ENCODE measurements at regions not wholly inside any gene's neighbourhood (a gene's known extent, or its start where the extent isn't known, plus 50 kb on each side); places are given as distances from the start of the nearest gene placed in this dataset.

DNA sequence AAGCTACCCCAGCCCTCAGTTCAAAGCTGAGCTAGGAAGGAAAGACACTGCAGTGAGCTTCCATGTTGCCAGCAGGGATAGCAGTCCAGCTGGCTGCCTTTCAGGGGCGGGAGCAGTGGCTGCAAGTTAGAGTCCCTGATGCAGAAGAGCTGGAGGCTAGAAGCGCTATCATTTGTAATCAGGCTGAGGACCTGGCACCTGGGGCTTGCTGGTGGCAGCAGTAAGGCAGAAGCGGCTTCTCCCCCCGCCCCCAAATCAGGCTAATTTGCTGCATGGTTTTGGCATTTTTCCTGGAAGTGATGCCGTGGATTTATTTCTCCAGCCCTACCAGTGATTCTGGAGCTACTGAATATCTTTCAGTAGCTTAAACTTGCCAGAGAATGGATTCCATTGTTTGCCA lies 203.3 kb downstream of the CLCN4 start:
- DNase-seq (ENCODE audit: low read depth) = no peak
- no peak overlapping the region for H3K4me3 ChIP-seq (ENCODE audit: low read depth, low read length)
- TF ChIP-seq, protein P1, sequence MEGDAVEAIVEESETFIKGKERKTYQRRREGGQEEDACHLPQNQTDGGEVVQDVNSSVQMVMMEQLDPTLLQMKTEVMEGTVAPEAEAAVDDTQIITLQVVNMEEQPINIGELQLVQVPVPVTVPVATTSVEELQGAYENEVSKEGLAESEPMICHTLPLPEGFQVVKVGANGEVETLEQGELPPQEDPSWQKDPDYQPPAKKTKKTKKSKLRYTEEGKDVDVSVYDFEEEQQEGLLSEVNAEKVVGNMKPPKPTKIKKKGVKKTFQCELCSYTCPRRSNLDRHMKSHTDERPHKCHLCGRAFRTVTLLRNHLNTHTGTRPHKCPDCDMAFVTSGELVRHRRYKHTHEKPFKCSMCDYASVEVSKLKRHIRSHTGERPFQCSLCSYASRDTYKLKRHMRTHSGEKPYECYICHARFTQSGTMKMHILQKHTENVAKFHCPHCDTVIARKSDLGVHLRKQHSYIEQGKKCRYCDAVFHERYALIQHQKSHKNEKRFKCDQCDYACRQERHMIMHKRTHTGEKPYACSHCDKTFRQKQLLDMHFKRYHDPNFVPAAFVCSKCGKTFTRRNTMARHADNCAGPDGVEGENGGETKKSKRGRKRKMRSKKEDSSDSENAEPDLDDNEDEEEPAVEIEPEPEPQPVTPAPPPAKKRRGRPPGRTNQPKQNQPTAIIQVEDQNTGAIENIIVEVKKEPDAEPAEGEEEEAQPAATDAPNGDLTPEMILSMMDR (IDR thresholded peaks at IDR 0.05; ENCODE audit: control insufficient read depth, extremely low read depth, insufficient read depth) = no peak

DNA sequence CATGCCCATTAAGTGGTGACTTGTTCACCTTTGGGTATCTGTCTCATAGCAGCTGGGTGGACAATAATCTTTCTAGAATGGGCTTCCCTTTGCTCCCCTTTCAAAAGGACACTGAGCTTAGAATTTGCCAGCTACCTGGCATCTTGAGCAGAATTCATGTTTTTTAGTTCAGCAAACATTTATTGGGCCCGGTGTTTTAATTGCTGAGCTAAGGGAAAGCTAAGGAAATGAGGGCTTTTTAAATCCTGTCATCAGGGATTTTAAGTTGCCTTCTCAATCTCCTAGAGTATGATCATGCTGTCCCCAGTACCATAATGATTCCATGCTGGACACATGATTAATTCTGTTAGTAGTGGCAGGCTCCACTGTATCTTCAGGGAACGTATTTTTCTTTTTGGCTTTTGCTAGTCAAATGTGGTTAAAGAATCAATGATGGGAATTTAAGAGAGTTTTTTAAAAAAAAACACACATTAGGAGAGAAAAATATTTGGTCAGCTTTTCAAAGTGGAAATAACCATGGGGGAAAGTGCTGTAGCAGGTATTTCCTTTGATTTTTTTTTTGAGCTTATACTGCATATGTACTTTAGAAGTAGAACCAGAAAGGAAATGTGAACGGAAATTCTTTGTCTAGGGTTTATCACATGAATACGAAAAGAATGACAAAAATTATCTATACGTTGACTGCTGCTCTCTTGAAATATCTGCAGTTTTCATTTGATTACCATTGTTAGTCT lies 208.9 kb downstream of the CLCN4 start:
- TF ChIP-seq, protein P1 (IDR thresholded peaks at IDR 0.05; ENCODE audit: control insufficient read depth, extremely low read depth, insufficient read depth) = no peak
- no peak overlapping the region for H3K4me3 ChIP-seq (ENCODE audit: low read depth, low read length)
- DNase-seq (ENCODE audit: low read depth) = no peak

DNA sequence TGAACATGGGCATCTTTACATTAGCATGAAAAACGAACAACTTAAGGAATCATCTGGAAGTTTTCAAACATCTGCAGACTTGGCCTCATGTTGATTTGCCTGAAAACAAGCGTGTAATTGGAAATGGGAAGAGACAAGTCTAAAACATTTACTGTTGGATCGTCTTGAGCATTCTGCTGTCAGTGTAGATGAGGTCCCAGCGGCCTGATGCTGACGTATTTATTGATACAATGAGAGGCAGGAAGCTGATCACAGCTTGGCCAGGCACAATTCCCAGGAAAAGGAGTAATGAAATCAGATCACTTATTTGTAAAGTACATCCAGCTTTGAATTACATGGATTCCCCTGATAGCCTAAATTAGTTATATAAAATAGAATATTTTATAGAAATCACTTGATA lies 210.6 kb downstream of the CLCN4 start:
- DNase-seq (ENCODE audit: low read depth) = no peak
- H3K4me3 ChIP-seq (ENCODE audit: low read depth, low read length) = no peak overlapping the region
- TF ChIP-seq, protein P1 (IDR thresholded peaks at IDR 0.05; ENCODE audit: control insufficient read depth, extremely low read depth, insufficient read depth) = no peak

DNA sequence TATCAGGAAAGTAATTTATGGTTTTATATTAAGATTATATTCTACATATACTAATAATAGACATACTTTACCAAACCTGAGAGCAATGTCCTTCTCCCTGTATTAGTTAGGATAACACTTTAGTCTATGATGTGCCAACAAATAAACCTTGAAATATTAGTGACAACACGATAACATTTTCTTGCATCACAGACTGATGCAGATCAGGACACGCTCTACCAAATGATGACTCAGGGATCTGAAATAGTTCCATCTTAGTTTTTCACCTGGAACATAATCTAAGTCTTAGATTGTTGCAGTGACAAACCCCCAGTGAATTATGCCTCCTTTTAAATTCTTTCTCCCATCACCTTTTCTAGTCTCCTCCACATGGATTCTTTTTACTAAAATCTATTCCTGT lies 214.2 kb downstream of the CLCN4 start:
- no peak for DNase-seq (ENCODE audit: low read depth)
- TF ChIP-seq, protein P1 (IDR thresholded peaks at IDR 0.05; ENCODE audit: control insufficient read depth, extremely low read depth, insufficient read depth) = no peak
- no peak overlapping the region for H3K4me3 ChIP-seq (ENCODE audit: low read depth, low read length)

DNA sequence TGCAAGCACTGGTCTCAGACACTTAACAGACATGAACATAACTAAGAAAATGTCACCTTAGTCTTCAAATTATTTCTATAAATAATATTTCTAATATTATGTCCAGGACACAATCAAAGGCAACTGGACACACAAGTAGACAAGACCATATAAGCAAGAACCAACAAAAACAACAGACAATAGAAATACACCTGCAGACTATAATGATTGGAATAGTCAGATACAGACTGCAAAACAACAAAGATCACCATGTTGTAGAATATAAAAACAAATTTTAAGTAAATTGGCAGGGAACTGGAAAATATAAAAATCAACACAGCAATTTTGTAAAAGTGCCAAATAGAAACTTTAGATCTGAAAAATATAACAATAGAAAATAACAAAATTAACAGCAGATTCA lies 220.7 kb downstream of the CLCN4 start:
- no peak overlapping the region for H3K4me3 ChIP-seq (ENCODE audit: low read depth, low read length)
- TF ChIP-seq, protein P1 (IDR thresholded peaks at IDR 0.05; ENCODE audit: control insufficient read depth, extremely low read depth, insufficient read depth) = no peak
- no peak for DNase-seq (ENCODE audit: low read depth)

DNA sequence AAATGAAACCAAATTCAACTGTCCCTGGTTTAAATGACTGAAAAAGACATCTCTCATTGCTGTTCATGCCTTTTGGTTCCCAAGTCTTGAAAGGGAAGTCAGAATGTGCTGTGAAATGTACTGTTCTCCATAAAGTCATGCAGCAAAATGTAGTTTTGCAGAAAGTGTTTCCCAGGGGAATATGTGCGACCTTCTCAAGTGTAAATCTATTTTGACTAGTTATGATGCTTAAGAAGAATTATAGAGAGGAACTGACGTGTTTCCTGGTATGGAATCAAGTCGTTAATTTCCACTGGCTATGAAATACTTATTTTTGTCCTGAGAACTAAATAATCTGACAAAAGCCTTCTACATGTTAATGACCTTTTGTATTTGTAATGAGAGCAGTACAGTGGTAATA lies 223.1 kb downstream of the CLCN4 start:
- DNase-seq (ENCODE audit: low read depth) = no peak
- TF ChIP-seq, protein P1 (IDR thresholded peaks at IDR 0.05; ENCODE audit: control insufficient read depth, extremely low read depth, insufficient read depth) = no peak
- H3K4me3 ChIP-seq (ENCODE audit: low read depth, low read length) = no peak overlapping the region

DNA sequence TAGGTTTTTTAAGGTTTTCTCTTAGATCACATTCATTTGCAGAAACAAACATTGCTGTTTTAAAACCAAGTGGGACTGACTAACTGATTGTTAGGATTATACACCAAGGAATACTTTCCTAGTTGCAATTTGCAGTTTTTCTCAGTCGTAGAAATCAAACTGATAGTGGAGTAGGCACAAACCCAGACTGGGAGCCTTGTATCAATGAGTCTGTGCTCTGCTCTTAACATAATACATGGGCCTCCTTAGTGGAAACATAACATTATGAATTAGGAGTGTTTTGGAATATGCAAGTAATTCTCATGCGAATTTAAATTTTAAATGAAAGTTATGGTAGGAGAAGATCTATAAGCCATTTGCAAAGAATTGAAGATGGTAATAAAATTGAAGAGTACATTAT lies 223.5 kb downstream of the CLCN4 start:
- DNase-seq (ENCODE audit: low read depth) = no peak

More for the DNA sequence above, 223.5 kb downstream of the CLCN4 start:
- no peak overlapping the region for H3K4me3 ChIP-seq (ENCODE audit: low read depth, low read length)
- TF ChIP-seq, protein P1 (IDR thresholded peaks at IDR 0.05; ENCODE audit: control insufficient read depth, extremely low read depth, insufficient read depth) = no peak
